ENCODE measurements at regions not wholly inside any gene's neighbourhood (a gene's known extent, or its start where the extent isn't known, plus 50 kb on each side); places are given as distances from the start of the nearest gene placed in this dataset.

GRCh38 chr12:131473261-131473660, 237.6 kb upstream of the SFSWAP start:
- no peak overlapping the region for H4K5ac ChIP-seq (ENCODE audit: insufficient read length, low read depth, low read length)
- no peak for DNase-seq (ENCODE audit: low read depth in 1 of 2, low spot score in 2 of 2)
- H3K4ac ChIP-seq (replicated peaks; ENCODE audit: insufficient read length, low read depth, low read length), result no peak overlapping the region
- WGBS, 2 experiments (ENCODE audit: extremely low coverage in 1 of 2, insufficient coverage in 1 of 2, insufficient read length in 1 of 2, insufficient replicate concordance in 2 of 2, low coverage in 1 of 2, low lambda C conversion rate in 2 of 2, missing lambda C conversion rate in 1 of 2), result 93% methylated on average over 12 of the region's 15 CpGs; no CpG with 5 or more reads in 1 of the 2 experiments
- peaks cover 4% of the 10 kb centered on the region; the same call in 1 of the 2 replicates for H3K23me2 ChIP-seq (ENCODE audit: low read depth, low read length)
- no peak overlapping the region for H4K91ac ChIP-seq (replicated peaks; ENCODE audit: insufficient read length, low read length)
- no peaks in the 10 kb centered on the region for H3K27me3 ChIP-seq (replicated peaks in 1 of 4; ENCODE audit: control insufficient read depth in 3 of 4, extremely low read depth in 1 of 4, insufficient read depth in 3 of 4, low read length in 3 of 4)
- POLR2A ChIA-PET (ENCODE audit: partially characterized antibody), result interaction anchor here (1.2 kb wide), 1 partner anchor 19 kb away, joined by 4 read pairs; no protein-coding TSS in a partner anchor
- H3K56ac ChIP-seq (replicated peaks; ENCODE audit: insufficient read length, low read depth, low read length), result no peak overlapping the region
- no peaks in the 10 kb centered on the region for H4K20me1 ChIP-seq (replicated peaks in 1 of 2; ENCODE audit: control insufficient read depth in 1 of 2, insufficient read depth in 2 of 2, low read length in 2 of 2)
- H3K9ac ChIP-seq (replicated peaks in 1 of 4; ENCODE audit: extremely low read depth in 1 of 4, low read depth in 3 of 4, low read length in 3 of 4), result no peak overlapping the region
- no peak overlapping the region for H2BK20ac ChIP-seq (ENCODE audit: low read length)
- H3K27ac ChIP-seq (ENCODE audit: low read depth, low read length), result no peak overlapping the region
- no peaks in the 10 kb centered on the region; a peak in 2 of 4 replicates for H3K79me2 ChIP-seq (ENCODE audit: control insufficient read depth in 1 of 2, insufficient read depth in 2 of 2, low read length in 2 of 2)
- no peak overlapping the region for H2AFZ ChIP-seq (ENCODE audit: low read length)
- no peak overlapping the region for H2BK5ac ChIP-seq (ENCODE audit: low read depth, low read length)
- no peak overlapping the region for H4K8ac ChIP-seq (ENCODE audit: extremely low read depth, insufficient read depth, low read length)
- no peak overlapping the region for H3K4me3 ChIP-seq (ENCODE audit: extremely low read depth in 1 of 4, insufficient read depth in 2 of 4, low read depth in 3 of 4, low read length in 4 of 4)
- no peaks in the 10 kb centered on the region for H3K9me3 ChIP-seq (ENCODE audit: insufficient read depth in 2 of 2, low read depth in 1 of 2, low read length in 1 of 2)
- CTCF ChIA-PET (ENCODE audit: partially characterized antibody), result interaction anchor here (0.6 to 1.8 kb wide), 4 partner anchors 36 to 370 kb away, joined by 3 to 4 read pairs (median 3); no protein-coding TSS in a partner anchor
- H3K14ac ChIP-seq (ENCODE audit: insufficient read length), result no peak overlapping the region
- H3K23ac ChIP-seq (ENCODE audit: insufficient read length), result no peak overlapping the region
- no peak overlapping the region for H2BK120ac ChIP-seq (replicated peaks; ENCODE audit: low read depth, low read length)
- H2BK15ac ChIP-seq (ENCODE audit: low read length), result no peak overlapping the region
- H3K79me1 ChIP-seq (ENCODE audit: low read depth, low read length), result no peaks in the 10 kb centered on the region
- H3K18ac ChIP-seq (ENCODE audit: extremely low read depth, low read length), result no peak overlapping the region
- H2BK12ac ChIP-seq (ENCODE audit: low read depth, low read length), result no peak overlapping the region
- no peak for TF ChIP-seq ATF3 (IDR thresholded peaks at IDR 0.05; ENCODE audit: insufficient read depth, low read depth, low read length)
- no peaks in the 10 kb centered on the region; a peak in 1 of 7 replicates for H3K4me1 ChIP-seq (replicated peaks in 1 of 4; ENCODE audit: control insufficient read depth in 3 of 4, insufficient read depth in 4 of 4, low read length in 3 of 4)
- no peak overlapping the region for H2AK5ac ChIP-seq (ENCODE audit: low read depth, low read length)
- no peak for FAIRE-seq
- H3K36me3 ChIP-seq (ENCODE audit: control insufficient read depth in 2 of 4, insufficient read depth in 4 of 4, low read length in 3 of 4), result no peaks in the 10 kb centered on the region
- H3K4me2 ChIP-seq (ENCODE audit: insufficient read depth in 1 of 2, low read depth in 2 of 2, low read length in 2 of 2), result no peak overlapping the region

Data from H1 (cell line).